Type B pancreatic cell (in vitro differentiated cells): ENCODE measurements at regions not wholly inside any gene's neighbourhood (a gene's known extent, or its start where the extent isn't known, plus 50 kb on each side); places are given as distances from the start of the nearest gene placed in this dataset.

Experiments
- DNase-seq: peaks from one replicate; pipeline ENCODE4 v3.0.0; 2021; ENCODE audit warnings: mixed read lengths; ENCODE audit not compliant: unreplicated experiment; ENCODE audit errors: extremely low spot score
- H3K27ac Mint-ChIP-seq: 2 replicates; pipeline ENCODE4 v1.8.0; 2021; ENCODE audit warnings: mild to moderate bottlenecking, mixed read lengths
- H3K27me3 Mint-ChIP-seq: 2 replicates; pipeline ENCODE4 v1.8.0; 2021; ENCODE audit warnings: mixed read lengths
- H3K36me3 Mint-ChIP-seq: 2 replicates; pipeline ENCODE4 v1.8.0; 2021; ENCODE audit warnings: mixed read lengths
- H3K4me1 Mint-ChIP-seq: one replicate; pipeline ENCODE4 v1.8.0; 2021; ENCODE audit warnings: mixed read lengths; ENCODE audit not compliant: unreplicated experiment
- H3K4me3 Mint-ChIP-seq: 2 replicates; pipeline ENCODE4 v1.8.0; 2021; ENCODE audit warnings: mild to moderate bottlenecking, mixed read lengths
- H3K9me3 Mint-ChIP-seq: 2 replicates; pipeline ENCODE4 v1.8.0; 2021; ENCODE audit warnings: mixed read lengths
- TF ChIP-seq, protein P1 (sequence below): fragments of 200-600 bp; sonication (generic); conservative IDR thresholded peaks from 2 replicates; pipeline ENCODE4 v1.5.0; 2021; ENCODE audit warnings: antibody characterized with exemption, mild to moderate bottlenecking

DNA sequence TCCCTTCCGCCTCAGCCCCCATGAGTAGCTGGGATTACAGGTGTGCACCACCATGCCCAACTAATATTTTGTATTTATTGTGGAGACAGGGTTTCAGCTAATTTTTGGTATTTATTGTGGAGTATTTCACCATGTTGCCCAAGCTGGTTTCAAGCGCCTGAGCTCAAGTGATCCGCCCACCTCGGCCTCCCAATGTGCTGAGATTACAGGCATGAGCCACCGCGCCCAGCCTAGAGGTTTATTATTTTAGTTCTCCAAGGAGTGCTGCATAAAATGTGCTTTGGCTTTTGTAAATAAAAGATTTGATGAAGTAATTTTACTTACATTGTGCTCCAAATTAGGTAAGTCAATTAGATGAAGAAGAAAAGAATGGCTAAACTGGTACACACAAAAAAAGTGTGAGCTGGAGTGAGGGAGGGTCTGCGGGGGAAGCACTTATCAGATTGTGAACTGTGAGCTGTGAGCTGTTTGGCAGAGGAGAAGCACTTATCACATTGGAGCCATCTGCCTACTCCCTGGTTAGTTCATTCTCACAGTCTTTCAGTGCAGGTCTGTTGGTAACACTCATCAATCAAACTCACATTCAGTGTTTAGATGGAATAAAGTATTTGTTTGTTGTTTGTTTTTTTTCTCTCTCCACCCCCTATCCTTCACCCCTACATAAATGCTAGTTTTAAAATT lies 398.0 kb downstream of the EPHA7 start:
- Mint-ChIP-seq H3K27ac (no peak overlapping the region), H3K36me3 (no peaks in the 10 kb centered on the region), H3K27me3 (no peaks in the 10 kb centered on the region), H3K4me3 (no peak overlapping the region), H3K9me3 (no peaks in the 10 kb centered on the region), H3K4me1 (no peaks in the 10 kb centered on the region)
- TF ChIP-seq, protein P1, sequence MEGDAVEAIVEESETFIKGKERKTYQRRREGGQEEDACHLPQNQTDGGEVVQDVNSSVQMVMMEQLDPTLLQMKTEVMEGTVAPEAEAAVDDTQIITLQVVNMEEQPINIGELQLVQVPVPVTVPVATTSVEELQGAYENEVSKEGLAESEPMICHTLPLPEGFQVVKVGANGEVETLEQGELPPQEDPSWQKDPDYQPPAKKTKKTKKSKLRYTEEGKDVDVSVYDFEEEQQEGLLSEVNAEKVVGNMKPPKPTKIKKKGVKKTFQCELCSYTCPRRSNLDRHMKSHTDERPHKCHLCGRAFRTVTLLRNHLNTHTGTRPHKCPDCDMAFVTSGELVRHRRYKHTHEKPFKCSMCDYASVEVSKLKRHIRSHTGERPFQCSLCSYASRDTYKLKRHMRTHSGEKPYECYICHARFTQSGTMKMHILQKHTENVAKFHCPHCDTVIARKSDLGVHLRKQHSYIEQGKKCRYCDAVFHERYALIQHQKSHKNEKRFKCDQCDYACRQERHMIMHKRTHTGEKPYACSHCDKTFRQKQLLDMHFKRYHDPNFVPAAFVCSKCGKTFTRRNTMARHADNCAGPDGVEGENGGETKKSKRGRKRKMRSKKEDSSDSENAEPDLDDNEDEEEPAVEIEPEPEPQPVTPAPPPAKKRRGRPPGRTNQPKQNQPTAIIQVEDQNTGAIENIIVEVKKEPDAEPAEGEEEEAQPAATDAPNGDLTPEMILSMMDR: no peak
- DNase-seq: no peak

DNA sequence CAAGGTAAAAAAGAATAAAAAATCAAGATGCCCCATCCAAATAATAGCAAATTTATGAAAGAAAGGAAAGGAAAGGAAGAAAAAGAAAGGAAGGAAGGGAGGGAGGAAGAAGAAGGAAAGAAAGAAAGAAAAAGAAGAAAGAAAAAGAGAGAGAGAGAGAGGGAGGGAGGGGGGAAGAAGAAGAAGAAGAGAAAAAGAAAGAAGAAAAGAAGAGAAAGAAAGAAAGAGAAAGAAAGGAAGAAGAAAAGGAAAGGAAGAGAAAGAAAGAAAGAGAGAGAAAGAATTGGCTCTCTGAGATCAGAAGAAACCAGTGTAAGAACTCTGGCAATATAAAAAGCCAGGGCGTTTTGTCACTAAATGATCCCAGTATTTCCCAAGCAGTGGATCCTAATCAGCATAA lies 401.7 kb downstream of the EPHA7 start:
- Mint-ChIP-seq H3K36me3 (no peaks in the 10 kb centered on the region), H3K4me3 (no peak overlapping the region), H3K27ac (no peak overlapping the region), H3K27me3 (no peaks in the 10 kb centered on the region), H3K9me3 (no peaks in the 10 kb centered on the region), H3K4me1 (no peaks in the 10 kb centered on the region)
- no peak for DNase-seq
- TF ChIP-seq, protein P1: no peak

DNA sequence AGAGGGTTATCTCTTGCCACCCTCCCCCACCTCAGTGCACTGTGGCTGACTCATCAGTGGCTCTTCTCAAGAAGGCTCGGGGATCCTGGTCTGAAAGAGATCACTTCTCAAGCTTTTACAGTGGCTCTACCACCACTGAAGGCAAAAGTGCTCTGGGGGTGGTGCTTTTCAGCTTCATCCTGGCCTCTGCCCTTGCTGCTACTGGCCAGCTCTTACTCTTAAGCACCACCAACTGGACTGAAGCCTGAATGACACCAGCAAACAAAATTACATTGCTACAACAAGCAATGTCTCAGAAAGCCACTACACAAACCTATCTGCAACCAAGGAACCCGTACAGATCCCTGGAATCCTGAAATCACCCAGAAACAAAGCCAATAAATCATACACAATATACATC lies 402.1 kb downstream of the EPHA7 start:
- Mint-ChIP-seq H3K27ac (no peak overlapping the region), H3K9me3 (no peaks in the 10 kb centered on the region), H3K36me3 (no peaks in the 10 kb centered on the region), H3K4me3 (no peak overlapping the region), H3K4me1 (no peaks in the 10 kb centered on the region), H3K27me3 (no peaks in the 10 kb centered on the region)
- TF ChIP-seq, protein P1: peak; percentile 22
- no peak for DNase-seq

DNA sequence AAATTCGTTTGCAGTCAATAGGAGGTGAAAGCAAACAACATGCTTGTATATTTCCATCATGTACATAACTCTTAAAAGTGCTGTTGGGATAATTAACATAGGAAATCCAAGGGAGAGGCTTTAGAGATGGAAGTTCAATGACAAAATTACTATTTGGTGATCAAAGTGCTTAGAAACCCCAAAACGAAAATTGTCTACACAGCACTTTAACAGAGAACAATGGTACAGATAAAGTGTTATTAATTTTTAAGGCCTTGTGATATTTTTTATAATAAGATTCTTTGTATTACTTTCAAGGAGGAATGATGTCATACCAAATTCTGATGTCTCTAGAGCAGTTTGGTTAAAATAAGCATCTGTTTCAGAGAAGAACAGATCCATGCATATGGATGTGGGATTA lies 406.3 kb downstream of the EPHA7 start:
- Mint-ChIP-seq H3K27ac (no peak overlapping the region), H3K27me3 (no peaks in the 10 kb centered on the region), H3K9me3 (no peaks in the 10 kb centered on the region), H3K4me1 (no peaks in the 10 kb centered on the region), H3K4me3 (no peak overlapping the region), H3K36me3 (no peaks in the 10 kb centered on the region)
- TF ChIP-seq, protein P1: no peak
- no peak for DNase-seq

DNA sequence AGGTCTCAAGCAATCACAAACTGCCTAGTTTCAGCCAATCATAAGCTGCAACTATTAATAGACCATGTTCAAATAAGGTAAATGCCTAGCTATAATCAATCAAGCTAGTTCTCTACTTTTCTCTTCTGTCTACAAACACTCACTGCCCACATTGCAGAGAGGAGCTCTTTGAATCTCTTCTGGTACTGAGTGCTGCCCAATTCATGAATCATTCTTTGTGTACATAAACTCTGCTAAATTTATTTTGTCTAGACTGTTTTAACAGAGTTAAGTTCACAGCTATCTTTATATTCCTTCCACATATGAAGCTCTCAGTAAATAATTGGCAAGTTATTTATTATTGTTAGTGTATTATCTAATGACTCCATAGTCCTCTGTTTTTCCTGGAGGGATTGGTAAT lies 411.0 kb downstream of the EPHA7 start:
- Mint-ChIP-seq H3K27ac (no peak overlapping the region), H3K36me3 (no peaks in the 10 kb centered on the region), H3K27me3 (no peaks in the 10 kb centered on the region), H3K9me3 (no peaks in the 10 kb centered on the region), H3K4me3 (no peak overlapping the region), H3K4me1 (no peaks in the 10 kb centered on the region)
- DNase-seq: no peak
- TF ChIP-seq, protein P1: no peak

DNA sequence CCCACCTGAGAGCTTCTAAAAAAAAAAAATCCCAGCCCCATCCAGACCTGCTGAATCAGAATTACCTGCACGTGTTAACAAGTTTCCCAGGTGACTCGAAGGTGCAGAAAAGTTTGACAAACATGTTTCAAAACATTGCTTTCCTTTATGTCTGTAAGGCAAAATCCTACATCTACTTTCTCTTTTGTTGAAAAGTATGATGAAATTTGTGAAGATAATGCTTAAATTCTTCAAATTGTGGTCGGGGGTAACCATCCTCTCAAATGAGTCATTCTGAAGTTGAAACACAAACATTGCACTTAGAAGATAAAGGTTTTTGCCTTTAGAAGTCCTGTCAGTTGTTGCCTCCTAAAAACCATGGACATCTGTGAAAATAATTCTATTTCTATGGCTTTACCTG lies 429.7 kb downstream of the EPHA7 start:
- no peaks in the 10 kb centered on the region for H3K9me3 Mint-ChIP-seq
- H3K27me3 Mint-ChIP-seq: no peaks in the 10 kb centered on the region
- no peaks in the 10 kb centered on the region for H3K36me3 Mint-ChIP-seq
- no peak for DNase-seq
- TF ChIP-seq, protein P1: no peak
- H3K4me3 Mint-ChIP-seq: no peak overlapping the region
- H3K27ac Mint-ChIP-seq: no peak overlapping the region
- H3K4me1 Mint-ChIP-seq: peaks cover 10% of the 10 kb centered on the region
